ENCODE measurements at regions not wholly inside any gene's neighbourhood (a gene's known extent, or its start where the extent isn't known, plus 50 kb on each side); places are given as distances from the start of the nearest gene placed in this dataset.

DNA sequence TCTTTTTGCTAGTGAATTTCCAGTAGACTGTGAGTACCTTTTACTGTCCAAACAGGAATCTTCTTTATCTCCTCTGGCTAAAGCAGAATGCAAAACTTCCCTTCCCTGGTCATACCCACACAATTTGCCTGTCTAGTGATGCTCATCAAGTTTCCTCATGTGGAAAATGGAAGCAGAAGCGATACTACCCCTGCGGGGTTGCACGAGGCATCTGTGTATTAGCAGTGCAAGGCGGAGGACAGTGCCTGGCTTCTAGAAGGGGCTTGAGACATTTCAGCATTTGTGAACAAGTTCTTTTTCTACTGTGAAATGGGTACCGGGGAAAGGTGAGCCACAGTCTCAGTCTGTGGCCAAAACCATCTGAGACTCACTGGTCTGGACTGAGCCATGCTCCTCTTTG is 340.9 kb downstream of the AACS start:
- TF ChIP-seq, protein P1, sequence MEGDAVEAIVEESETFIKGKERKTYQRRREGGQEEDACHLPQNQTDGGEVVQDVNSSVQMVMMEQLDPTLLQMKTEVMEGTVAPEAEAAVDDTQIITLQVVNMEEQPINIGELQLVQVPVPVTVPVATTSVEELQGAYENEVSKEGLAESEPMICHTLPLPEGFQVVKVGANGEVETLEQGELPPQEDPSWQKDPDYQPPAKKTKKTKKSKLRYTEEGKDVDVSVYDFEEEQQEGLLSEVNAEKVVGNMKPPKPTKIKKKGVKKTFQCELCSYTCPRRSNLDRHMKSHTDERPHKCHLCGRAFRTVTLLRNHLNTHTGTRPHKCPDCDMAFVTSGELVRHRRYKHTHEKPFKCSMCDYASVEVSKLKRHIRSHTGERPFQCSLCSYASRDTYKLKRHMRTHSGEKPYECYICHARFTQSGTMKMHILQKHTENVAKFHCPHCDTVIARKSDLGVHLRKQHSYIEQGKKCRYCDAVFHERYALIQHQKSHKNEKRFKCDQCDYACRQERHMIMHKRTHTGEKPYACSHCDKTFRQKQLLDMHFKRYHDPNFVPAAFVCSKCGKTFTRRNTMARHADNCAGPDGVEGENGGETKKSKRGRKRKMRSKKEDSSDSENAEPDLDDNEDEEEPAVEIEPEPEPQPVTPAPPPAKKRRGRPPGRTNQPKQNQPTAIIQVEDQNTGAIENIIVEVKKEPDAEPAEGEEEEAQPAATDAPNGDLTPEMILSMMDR (IDR thresholded peaks at IDR 0.05): no peak
- TF ChIP-seq POLR2A (IDR thresholded peaks at IDR 0.05): no peak
